GM12878 (cell line): ENCODE measurements at regions not wholly inside any gene's neighbourhood (a gene's known extent, or its start where the extent isn't known, plus 50 kb on each side); places are given as distances from the start of the nearest gene placed in this dataset.

Source experiments
- ATAC-seq: fragments of 200-7000 bp; cut with Tn5 transposase; 3 replicates; pipeline ENCODE4 v1.9.1; 2020; ENCODE audit warnings: mild to moderate bottlenecking, moderate library complexity
- BruUV-seq: library from RNA; stranded (reverse); fragments of 400-500 nt; replicated peaks from 2 replicates; lab custom pipeline; 2021; lab: Mats Ljungman, UMichigan
- CTCF ChIA-PET: fragments of 300-600 bp; sonication (Branson Sonifier 250); formaldehyde crosslinking; extraction: SDS; loops from one replicate; lab custom pipeline; 2021; ENCODE audit warnings: inconsistent platforms; lab: Yijun Ruan, JAX
- POLR2A ChIA-PET: fragments of 350-600 bp; formaldehyde crosslinking; extraction: SDS; loops from one replicate; lab custom pipeline; 2021; ENCODE audit warnings: inconsistent platforms; lab: Charles Lee
- RAD21 ChIA-PET: fragments of 300-600 bp; sonication (Branson Sonifier 250); formaldehyde crosslinking; loops from one replicate; lab custom pipeline; 2023; ENCODE audit warnings: antibody characterized with exemption; ENCODE audit not compliant: unreplicated experiment; lab: Charles Lee
- SMC1A ChIA-PET: fragments of 300-600 bp; sonication (Branson Sonifier 250); formaldehyde crosslinking; loops from one replicate; lab custom pipeline; 2023; ENCODE audit not compliant: unreplicated experiment, uncharacterized antibody; lab: Charles Lee
- DNase-seq: peaks from one replicate; pipeline ENCODE4 v3.0.0-alpha.2; 2011; ENCODE audit warnings: low read depth, low spot score
- FAIRE-seq: peaks from 3 replicates; lab custom pipeline; 2011; peaks lifted over from hg19 to GRCh38; lab: Jason Lieb, UNC
- H2AFZ ChIP-seq: 2 replicates; pipeline ENCODE4 v1.6.0; 2011; ENCODE audit warnings: low read depth, low read length, control low read depth; ENCODE audit not compliant: control insufficient read depth
- H3K27ac ChIP-seq: 2 replicates; pipeline ENCODE4 v1.5.1; 2011; ENCODE audit warnings: control low read depth; ENCODE audit not compliant: control insufficient read depth, insufficient read depth
- H3K27me3 ChIP-seq, 2 experiments: replicated peaks in 1 of 2; 2 replicates each; pipeline versions ENCODE4 v1.6.0 to v1.6.1; 2011; ENCODE audit warnings: low read length in 1 of 2; ENCODE audit not compliant: control insufficient read depth in 2 of 2, insufficient read depth in 2 of 2
- H3K36me3 ChIP-seq, 2 experiments: 2 replicates each; pipeline ENCODE4 v1.5.1; 2011; ENCODE audit warnings: low read length in 1 of 2; ENCODE audit not compliant: control insufficient read depth in 2 of 2, insufficient read depth in 2 of 2
- H3K4me1 ChIP-seq: 2 replicates; pipeline ENCODE4 v1.6.1; 2011; ENCODE audit warnings: mild to moderate bottlenecking, low read length, moderate library complexity, mixed read lengths; ENCODE audit not compliant: control insufficient read depth, insufficient read depth
- H3K4me2 ChIP-seq: 2 replicates; pipeline ENCODE4 v1.6.0; 2011; ENCODE audit warnings: control low read depth; ENCODE audit not compliant: control insufficient read depth, insufficient read depth
- H3K4me3 ChIP-seq: fragments of 200-600 bp; sonication (generic); 2 replicates; pipeline ENCODE4 v1.5.1; 2016
- H3K79me2 ChIP-seq: 2 replicates; pipeline ENCODE4 v1.6.0; 2011; ENCODE audit warnings: low read length; ENCODE audit not compliant: control insufficient read depth, insufficient read depth
- H3K9ac ChIP-seq: 2 replicates; pipeline ENCODE4 v1.8.0; 2011; ENCODE audit warnings: low read length, control low read depth, mixed read lengths; ENCODE audit not compliant: control insufficient read depth, insufficient read depth
- H3K9me3 ChIP-seq: replicated peaks from 3 replicates; pipeline ENCODE4 v1.5.1; 2011; ENCODE audit warnings: mild to moderate bottlenecking, low read length; ENCODE audit not compliant: control insufficient read depth, insufficient read depth
- H4K20me1 ChIP-seq: 2 replicates; pipeline ENCODE4 v1.6.0; 2011; ENCODE audit not compliant: control insufficient read depth, insufficient read depth
- ASH2L ChIP-seq: fragments of 300-600, 200-600 bp; sonication (generic); IDR thresholded peaks from 2 replicates; pipeline ENCODE4 v1.6.1; 2017; ENCODE audit warnings: low read depth, mild to moderate bottlenecking, borderline replicate concordance
- BMI1 ChIP-seq: fragments of 450-650 bp; IDR thresholded peaks from 2 replicates; pipeline ENCODE4 v1.6.1; 2016; ENCODE audit warnings: mild to moderate bottlenecking, moderate library complexity, borderline replicate concordance
- RBBP5 ChIP-seq: fragments of 200-600 bp; sonication (generic); conservative IDR thresholded peaks from 2 replicates; pipeline ENCODE4 v1.6.1; 2016
- SMC3 ChIP-seq: IDR thresholded peaks from 2 replicates; pipeline ENCODE4 v1.6.1; 2011; ENCODE audit warnings: low read length, improper control_type of control experiment, borderline replicate concordance
- WGBS: methylation state at CpG from one replicate; pipeline ENCODE4 v1.1.6; 2016; ENCODE audit warnings: low lambda C conversion rate; ENCODE audit not compliant: insufficient replicate concordance, insufficient coverage; ENCODE audit errors: missing lambda C conversion rate; 5-methylcytosine and 5-hydroxymethylcytosine counted together
- in situ Hi-C: fragments of 300-500 bp; cut with MboI; formaldehyde crosslinking; loops from 9 replicates; pipeline ENCODE4 v1.14.3; 2018; ENCODE audit warnings: mixed read lengths
- intact Hi-C: fragments of 100-400 bp; cut with micrococcal nuclease; formaldehyde crosslinking; loops from one replicate; pipeline ENCODE4 v1.14.2; 2022; ENCODE audit not compliant: unreplicated experiment
- TF ChIP-seq, protein P1 (sequence below): fragments of 450-650 bp; formaldehyde crosslinking; IDR thresholded peaks from 2 replicates; pipeline ENCODE4 v1.4.0; 2020; ENCODE audit warnings: mild to moderate bottlenecking, moderate library complexity

DNA sequence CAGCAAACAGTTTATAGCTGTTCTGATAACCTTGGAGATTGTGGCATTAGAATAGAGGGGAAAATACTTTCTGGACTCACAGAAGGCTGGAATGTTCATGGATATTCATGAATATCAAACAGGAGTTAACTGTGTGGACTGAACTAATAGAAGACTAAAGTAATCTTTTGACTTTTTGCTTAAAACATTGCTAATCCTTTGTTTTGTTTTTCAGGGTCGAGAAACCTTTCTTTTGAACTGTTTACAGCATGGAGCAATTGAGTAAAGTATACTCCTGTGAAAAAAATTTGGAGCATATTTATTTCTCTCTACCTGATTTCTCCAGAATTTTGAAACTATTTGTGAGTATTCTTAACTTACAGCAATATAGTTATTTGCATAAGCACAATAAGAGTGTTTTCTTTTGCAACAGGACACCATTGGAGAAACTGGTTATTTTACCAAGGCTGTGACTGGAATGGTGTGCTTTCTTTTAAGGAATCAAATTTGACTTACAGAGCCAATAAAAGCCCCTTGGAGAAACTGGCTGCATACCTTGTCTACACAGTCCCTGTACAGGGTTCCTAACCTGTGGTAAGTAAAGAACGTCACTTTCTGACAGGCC is 821.6 kb downstream of the TBC1D22A start:
- no peaks in the 10 kb centered on the region for H3K36me3 ChIP-seq
- TF ChIP-seq ASH2L, result no peak
- TF ChIP-seq, protein P1, sequence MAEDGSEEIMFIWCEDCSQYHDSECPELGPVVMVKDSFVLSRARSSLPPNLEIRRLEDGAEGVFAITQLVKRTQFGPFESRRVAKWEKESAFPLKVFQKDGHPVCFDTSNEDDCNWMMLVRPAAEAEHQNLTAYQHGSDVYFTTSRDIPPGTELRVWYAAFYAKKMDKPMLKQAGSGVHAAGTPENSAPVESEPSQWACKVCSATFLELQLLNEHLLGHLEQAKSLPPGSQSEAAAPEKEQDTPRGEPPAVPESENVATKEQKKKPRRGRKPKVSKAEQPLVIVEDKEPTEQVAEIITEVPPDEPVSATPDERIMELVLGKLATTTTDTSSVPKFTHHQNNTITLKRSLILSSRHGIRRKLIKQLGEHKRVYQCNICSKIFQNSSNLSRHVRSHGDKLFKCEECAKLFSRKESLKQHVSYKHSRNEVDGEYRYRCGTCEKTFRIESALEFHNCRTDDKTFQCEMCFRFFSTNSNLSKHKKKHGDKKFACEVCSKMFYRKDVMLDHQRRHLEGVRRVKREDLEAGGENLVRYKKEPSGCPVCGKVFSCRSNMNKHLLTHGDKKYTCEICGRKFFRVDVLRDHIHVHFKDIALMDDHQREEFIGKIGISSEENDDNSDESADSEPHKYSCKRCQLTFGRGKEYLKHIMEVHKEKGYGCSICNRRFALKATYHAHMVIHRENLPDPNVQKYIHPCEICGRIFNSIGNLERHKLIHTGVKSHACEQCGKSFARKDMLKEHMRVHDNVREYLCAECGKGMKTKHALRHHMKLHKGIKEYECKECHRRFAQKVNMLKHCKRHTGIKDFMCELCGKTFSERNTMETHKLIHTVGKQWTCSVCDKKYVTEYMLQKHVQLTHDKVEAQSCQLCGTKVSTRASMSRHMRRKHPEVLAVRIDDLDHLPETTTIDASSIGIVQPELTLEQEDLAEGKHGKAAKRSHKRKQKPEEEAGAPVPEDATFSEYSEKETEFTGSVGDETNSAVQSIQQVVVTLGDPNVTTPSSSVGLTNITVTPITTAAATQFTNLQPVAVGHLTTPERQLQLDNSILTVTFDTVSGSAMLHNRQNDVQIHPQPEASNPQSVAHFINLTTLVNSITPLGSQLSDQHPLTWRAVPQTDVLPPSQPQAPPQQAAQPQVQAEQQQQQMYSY, result no peak
- TF ChIP-seq SMC3, result no peak
- no peak for TF ChIP-seq BMI1
- TF ChIP-seq RBBP5, result no peak
- no TSS peak for BruUV-seq
- ChIA-PET POLR2A (no interaction called here), CTCF (no interaction called here), SMC1A (no interaction called here), RAD21 (no interaction called here)
- intact Hi-C loops (no loop called here), in situ Hi-C loops (no loop called here)
- DNase-seq, result no peak
- no peak for ATAC-seq
- WGBS, result 5% methylated on average over 2 of the region's 2 CpGs
- FAIRE-seq, result no peak
- H3K4me2 ChIP-seq, result no peak overlapping the region
- no peaks in the 10 kb centered on the region for H3K27me3 ChIP-seq
- H3K27ac ChIP-seq, result no peak overlapping the region
- no peak overlapping the region for H3K4me3 ChIP-seq
- H4K20me1 ChIP-seq, result no peaks in the 10 kb centered on the region
- H3K9me3 ChIP-seq, result no peaks in the 10 kb centered on the region; the same call in 2 of the 3 replicates
- H2AFZ ChIP-seq, result no peak overlapping the region
- H3K79me2 ChIP-seq, result no peaks in the 10 kb centered on the region
- H3K9ac ChIP-seq, result no peak overlapping the region
- no peaks in the 10 kb centered on the region for H3K4me1 ChIP-seq
